GM21447 (cell line): ENCODE measurements at regions not wholly inside any gene's neighbourhood (a gene's known extent, or its start where the extent isn't known, plus 50 kb on each side); places are given as distances from the start of the nearest gene placed in this dataset.
"Not testable (repeated sequence)": the region's sequence is repeated elsewhere in the genome, so short reads cannot be mapped to it uniquely, and the experiment has no call there.

Experiments used
- ATAC-seq: cut with Tn5 transposase; IDR thresholded peaks from one replicate; pipeline ENCODE4 v1.9.1; 2021; ENCODE audit not compliant: unreplicated experiment

- no peak for ATAC-seq
Measured at GRCh38 chr3:162602619-162603018, 1106.0 kb downstream of the OTOL1 start.

- ATAC-seq: no peak
Measured at GRCh38 chr3:162605651-162606204, 1109.1 kb downstream of the OTOL1 start.

GRCh38 chr3:162610261-162610660, 1113.7 kb downstream of the OTOL1 start:
- ATAC-seq: no peak

- no peak for ATAC-seq
Measured at GRCh38 chr3:162612991-162613390, 1116.4 kb downstream of the OTOL1 start.

GRCh38 chr3:162626172-162626571, 1129.6 kb downstream of the OTOL1 start:
- ATAC-seq: no peak

GRCh38 chr3:162628531-162628930, 1131.9 kb downstream of the OTOL1 start:
- ATAC-seq: no peak

GRCh38 chr3:162629372-162629771, 1132.8 kb downstream of the OTOL1 start:
- ATAC-seq: no peak

- ATAC-seq: no peak
Measured at GRCh38 chr3:162632672-162633071, 1136.1 kb downstream of the OTOL1 start.

- ATAC-seq: not testable (repeated sequence)
Measured at GRCh38 chr3:162640208-162640607, 1143.6 kb downstream of the OTOL1 start.

- ATAC-seq: no peak
Measured at GRCh38 chr3:162641317-162641716, 1144.7 kb downstream of the OTOL1 start.

- ATAC-seq: no peak
Measured at GRCh38 chr3:162641907-162642306, 1145.3 kb downstream of the OTOL1 start.

- ATAC-seq: no peak
Measured at GRCh38 chr3:162643245-162643644, 1146.6 kb downstream of the OTOL1 start.

GRCh38 chr3:162647321-162647720, 1150.7 kb downstream of the OTOL1 start:
- ATAC-seq: no peak

GRCh38 chr3:162658003-162658402, 1161.4 kb downstream of the OTOL1 start:
- ATAC-seq: no peak

GRCh38 chr3:162665684-162666391, 1169.2 kb downstream of the OTOL1 start:
- ATAC-seq: no peak

- no peak for ATAC-seq
Measured at GRCh38 chr3:162666835-162667234, 1170.2 kb downstream of the OTOL1 start.

GRCh38 chr3:162670181-162670580, 1173.6 kb downstream of the OTOL1 start:
- ATAC-seq: no peak

GRCh38 chr3:162677475-162677874, 1180.9 kb downstream of the OTOL1 start:
- ATAC-seq: no peak

GRCh38 chr3:162678941-162679340, 1182.3 kb downstream of the OTOL1 start:
- ATAC-seq: no peak

GRCh38 chr3:162684260-162684659, 1187.7 kb downstream of the OTOL1 start:
- ATAC-seq: no peak

- ATAC-seq: no peak
Measured at GRCh38 chr3:162699291-162699690, 1202.7 kb downstream of the OTOL1 start.

- ATAC-seq: no peak
Measured at GRCh38 chr3:162701211-162701610, 1204.6 kb downstream of the OTOL1 start.
